HL-60 (cell line): ENCODE measurements at regions not wholly inside any gene's neighbourhood (a gene's known extent, or its start where the extent isn't known, plus 50 kb on each side); places are given as distances from the start of the nearest gene placed in this dataset.

Source experiments
- DNase-seq, 2 experiments: peaks; one replicate each; pipeline ENCODE4 v3.0.0-alpha.2; 2010 to 2020; ENCODE audit warnings: low read depth in 1 of 2, low spot score in 1 of 2
- H3K27ac ChIP-seq: fragments of 250-450 bp; sonication (Bioruptor Pico); replicated peaks from 2 replicates; pipeline ENCODE4 v1.5.1; 2020; ENCODE audit warnings: mild to moderate bottlenecking, moderate library complexity
- H3K27me3 ChIP-seq: fragments of 250-450 bp; sonication (Bioruptor Pico); 2 replicates; pipeline ENCODE4 v1.5.1; 2021; ENCODE audit warnings: mild to moderate bottlenecking, moderate library complexity; ENCODE audit not compliant: insufficient read depth, poor library complexity, severe bottlenecking
- H3K4me3 ChIP-seq: replicated peaks from 2 replicates; pipeline ENCODE4 v1.5.1; 2011; ENCODE audit warnings: mild to moderate bottlenecking, control low read depth, low read length; ENCODE audit not compliant: insufficient read depth
- CTCF ChIP-seq: IDR thresholded peaks from one replicate; pipeline ENCODE4 v1.5.1; 2011; ENCODE audit warnings: low read length, control low read depth, inconsistent platforms; ENCODE audit not compliant: insufficient read depth
- GABPA ChIP-seq: IDR thresholded peaks from 2 replicates; pipeline ENCODE4 v1.6.1; 2012; ENCODE audit warnings: low read depth
- POLR2AphosphoS5 ChIP-seq: IDR thresholded peaks from 2 replicates; pipeline ENCODE4 v1.6.1; 2012; ENCODE audit warnings: low read depth
- REST ChIP-seq: IDR thresholded peaks from 2 replicates; pipeline ENCODE4 v1.6.1; 2012; ENCODE audit warnings: low read depth; ENCODE audit not compliant: insufficient replicate concordance
- SPI1 ChIP-seq: IDR thresholded peaks from 2 replicates; pipeline ENCODE4 v1.6.1; 2012; ENCODE audit warnings: low read depth, mild to moderate bottlenecking, borderline replicate concordance

- H3K27ac ChIP-seq: no peak overlapping the region
Measured at GRCh38 chr10:36500266-36500665, 625.1 kb upstream of the ANKRD30A start.

GRCh38 chr10:36499693-36500092, 625.7 kb upstream of the ANKRD30A start:
- DNase-seq: no peak
- TF ChIP-seq GABPA: no peak
- TF ChIP-seq REST: no peak
- TF ChIP-seq POLR2AphosphoS5: no peak
- TF ChIP-seq CTCF: no peak
- TF ChIP-seq SPI1: no peak
- Histone ChIP-seq H3K27ac (no peak overlapping the region), H3K27me3 (no peaks in the 10 kb centered on the region), H3K4me3 (no peak overlapping the region)

More at GRCh38 chr10:36500266-36500665, 625.1 kb upstream of the ANKRD30A start:
- H3K27me3 ChIP-seq: no peaks in the 10 kb centered on the region
- no peak overlapping the region for H3K4me3 ChIP-seq
- TF ChIP-seq REST: no peak
- no peak for TF ChIP-seq POLR2AphosphoS5
- TF ChIP-seq CTCF: no peak
- no peak for TF ChIP-seq GABPA
- no peak for TF ChIP-seq SPI1
- no peak for DNase-seq

- H3K4me3 ChIP-seq: no peak overlapping the region
- no peak for DNase-seq
- no peaks in the 10 kb centered on the region for H3K27me3 ChIP-seq
- no peak for TF ChIP-seq REST
- TF ChIP-seq CTCF: no peak
- TF ChIP-seq POLR2AphosphoS5: no peak
- TF ChIP-seq SPI1: no peak
- TF ChIP-seq GABPA: no peak
- H3K27ac ChIP-seq: no peak overlapping the region
Measured at GRCh38 chr10:36496758-36497157, 628.6 kb upstream of the ANKRD30A start.
